ENCODE measurements at regions not wholly inside any gene's neighbourhood (a gene's known extent, or its start where the extent isn't known, plus 50 kb on each side); places are given as distances from the start of the nearest gene placed in this dataset.

GRCh38 chr1:187733232-187733631 is 904.5 kb downstream of the PLA2G4A start:
- TF ChIP-seq EZH2phosphoT487 (IDR thresholded peaks at IDR 0.05; ENCODE audit: unreplicated experiment), result no peak
- TF ChIP-seq ZNF462 (CRISPR knock-in tag; IDR thresholded peaks at IDR 0.05), result no peak
- no peak for TF ChIP-seq POLR2AphosphoS5 (IDR thresholded peaks at IDR 0.05; ENCODE audit: low read depth)
- TF ChIP-seq STAT1 (IDR thresholded peaks at IDR 0.05; ENCODE audit: unreplicated experiment), result no peak
- TF ChIP-seq ZNF331 (CRISPR knock-in tag; IDR thresholded peaks at IDR 0.05; ENCODE audit: low read depth), result no peak
- TF ChIP-seq EZH2 (IDR thresholded peaks at IDR 0.05; ENCODE audit: low read depth, unreplicated experiment), result no peak
- TF ChIP-seq CTCF (conservative IDR thresholded peaks at IDR 0.05; ENCODE audit: low read depth in 2 of 2), result no peak
- TF ChIP-seq NANOG (IDR thresholded peaks at IDR 0.05; ENCODE audit: borderline replicate concordance), result no peak
- no peak for TF ChIP-seq REST (IDR thresholded peaks at IDR 0.05; ENCODE audit: unreplicated experiment)
- no peak for TF ChIP-seq JUNB (IDR thresholded peaks at IDR 0.05; ENCODE audit: unreplicated experiment)
- TF ChIP-seq, protein P1, sequence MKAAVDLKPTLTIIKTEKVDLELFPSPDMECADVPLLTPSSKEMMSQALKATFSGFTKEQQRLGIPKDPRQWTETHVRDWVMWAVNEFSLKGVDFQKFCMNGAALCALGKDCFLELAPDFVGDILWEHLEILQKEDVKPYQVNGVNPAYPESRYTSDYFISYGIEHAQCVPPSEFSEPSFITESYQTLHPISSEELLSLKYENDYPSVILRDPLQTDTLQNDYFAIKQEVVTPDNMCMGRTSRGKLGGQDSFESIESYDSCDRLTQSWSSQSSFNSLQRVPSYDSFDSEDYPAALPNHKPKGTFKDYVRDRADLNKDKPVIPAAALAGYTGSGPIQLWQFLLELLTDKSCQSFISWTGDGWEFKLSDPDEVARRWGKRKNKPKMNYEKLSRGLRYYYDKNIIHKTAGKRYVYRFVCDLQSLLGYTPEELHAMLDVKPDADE (IDR thresholded peaks at IDR 0.05), result no peak
- no peak for TF ChIP-seq ZNF114 (CRISPR knock-in tag; IDR thresholded peaks at IDR 0.05)
- no peak for TF ChIP-seq CREB1 (CRISPR knock-in tag; IDR thresholded peaks at IDR 0.05; ENCODE audit: low read depth)
- Histone ChIP-seq H3K4me1 (ENCODE audit: insufficient read depth) (no peaks in the 10 kb centered on the region), H2AFZ (no peak overlapping the region), H4K20me1 (replicated peaks; ENCODE audit: insufficient read depth) (no peaks in the 10 kb centered on the region), H3K27me3 (ENCODE audit: insufficient read depth) (no peaks in the 10 kb centered on the region), H3K79me2 (replicated peaks; ENCODE audit: insufficient read depth) (no peaks in the 10 kb centered on the region), H3K4me2 (no peak overlapping the region), H3K27ac (ENCODE audit: low read depth) (no peak overlapping the region), H3K9me2 (ENCODE audit: insufficient read depth) (0 out of 2 replicates have a peak, but pooled peaks cover 3% of the 10 kb centered on the region), H3F3A (replicated peaks; ENCODE audit: low read depth) (no peaks in the 10 kb centered on the region), H3K4me3 (no peak overlapping the region), H3K36me3 (ENCODE audit: insufficient read depth) (no peaks in the 10 kb centered on the region)
- no peak overlapping the region for H3K27ac Mint-ChIP-seq
- no peaks in the 10 kb centered on the region for H3K27me3 Mint-ChIP-seq (ENCODE audit: insufficient read depth, low read depth, poor library complexity)
- no peak overlapping the region for H3K4me3 Mint-ChIP-seq
- no peaks in the 10 kb centered on the region for H3K4me1 Mint-ChIP-seq
- ATAC-seq (no peak), DNase-seq (ENCODE audit: low spot score) (no peak)
- H3K9me3 Mint-ChIP-seq, result peaks cover 7% of the 10 kb centered on the region; the same call in 2 of the 3 replicates
- peaks cover 5% of the 10 kb centered on the region; the same call in 2 of the 3 replicates for H3K36me3 Mint-ChIP-seq (ENCODE audit: low read depth)

Data from GM23338 (cell line).